H1 (cell line): ENCODE measurements at regions not wholly inside any gene's neighbourhood (a gene's known extent, or its start where the extent isn't known, plus 50 kb on each side); places are given as distances from the start of the nearest gene placed in this dataset.

Source experiments
- JUN ChIP-seq: IDR thresholded peaks from 2 replicates; pipeline ENCODE4 v1.6.1; 2011; ENCODE audit warnings: low read depth, mild to moderate bottlenecking, improper control_type of control experiment, low read length
- POLR2A ChIP-seq, 2 experiments: IDR thresholded peaks; 1 replicate in 1 of 2; 2 replicates in 1 of 2; pipeline ENCODE4 v1.6.1; 2011; ENCODE audit warnings: low read depth in 2 of 2, low read length in 2 of 2, mild to moderate bottlenecking in 2 of 2; ENCODE audit errors: control extremely low read depth in 1 of 2
- POLR2AphosphoS5 ChIP-seq: IDR thresholded peaks from 2 replicates; pipeline ENCODE4 v1.6.1; 2011; ENCODE audit warnings: low read depth, low read length
- RAD21 ChIP-seq, 2 experiments: IDR thresholded peaks in 1 of 2; conservative IDR thresholded peaks in 1 of 2; 2 replicates each; pipeline ENCODE4 v1.6.1; 2011; ENCODE audit warnings: low read depth in 2 of 2, low read length in 2 of 2, improper control_type of control experiment in 1 of 2, inconsistent platforms in 1 of 2, mild to moderate bottlenecking in 1 of 2, moderate library complexity in 1 of 2
- SP2 ChIP-seq: IDR thresholded peaks from 2 replicates; pipeline ENCODE4 v1.6.1; 2012; ENCODE audit warnings: mild to moderate bottlenecking, low read length, inconsistent platforms
- SRF ChIP-seq: IDR thresholded peaks from 2 replicates; pipeline ENCODE4 v1.6.1; 2011; ENCODE audit warnings: mild to moderate bottlenecking, low read depth, low read length, moderate library complexity
- TF ChIP-seq, protein P1 (sequence below), 3 experiments: IDR thresholded peaks; 1 replicate in 2 of 3; 2 replicates in 1 of 3; pipeline versions ENCODE4 v1.5.1 to v1.6.1; 2011; ENCODE audit warnings: low read length in 3 of 3, mild to moderate bottlenecking in 3 of 3, inconsistent platforms in 2 of 3, low read depth in 1 of 3, moderate library complexity in 1 of 3; ENCODE audit not compliant: insufficient read depth in 1 of 3; ENCODE audit errors: control extremely low read depth in 1 of 3
- TF ChIP-seq, protein P2 (sequence below): IDR thresholded peaks from 2 replicates; pipeline ENCODE4 v1.6.1; 2012; ENCODE audit warnings: inconsistent platforms

DNA sequence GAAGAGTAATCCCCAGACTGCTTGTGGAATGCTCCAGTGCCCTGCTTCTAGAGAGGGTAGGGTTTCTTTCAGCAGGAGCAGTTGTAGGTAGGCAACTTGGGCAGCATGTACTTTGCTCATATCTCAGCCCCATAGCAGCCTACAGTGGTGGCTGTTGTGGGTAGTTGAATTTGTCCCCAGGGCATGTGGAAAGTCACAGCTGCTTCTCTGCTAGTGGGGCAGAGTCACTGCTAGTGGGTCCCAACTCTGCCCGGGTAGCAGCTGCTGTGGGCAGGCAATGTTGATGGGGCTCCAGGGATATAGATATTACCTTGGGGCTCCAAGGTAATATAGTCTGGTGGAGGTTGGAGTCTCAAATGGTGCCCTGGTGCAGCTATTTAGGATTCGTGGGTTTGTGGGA lies 174.5 kb downstream of the OTOL1 start:
- TF ChIP-seq POLR2AphosphoS5 (no peak), SRF (no peak), JUN (no peak), POLR2A (IDR thresholded peaks at IDR 0.05; ENCODE audit: control extremely low read depth in 1 of 2, low read depth in 2 of 2, low read length in 2 of 2) (no peak), RAD21 (IDR thresholded peaks at IDR 0.05 in 1 of 2, conservative IDR thresholded peaks at IDR 0.05 in 1 of 2; ENCODE audit: low read depth in 2 of 2, low read length in 2 of 2) (no peak), SP2 (no peak)
- TF ChIP-seq, protein P1, sequence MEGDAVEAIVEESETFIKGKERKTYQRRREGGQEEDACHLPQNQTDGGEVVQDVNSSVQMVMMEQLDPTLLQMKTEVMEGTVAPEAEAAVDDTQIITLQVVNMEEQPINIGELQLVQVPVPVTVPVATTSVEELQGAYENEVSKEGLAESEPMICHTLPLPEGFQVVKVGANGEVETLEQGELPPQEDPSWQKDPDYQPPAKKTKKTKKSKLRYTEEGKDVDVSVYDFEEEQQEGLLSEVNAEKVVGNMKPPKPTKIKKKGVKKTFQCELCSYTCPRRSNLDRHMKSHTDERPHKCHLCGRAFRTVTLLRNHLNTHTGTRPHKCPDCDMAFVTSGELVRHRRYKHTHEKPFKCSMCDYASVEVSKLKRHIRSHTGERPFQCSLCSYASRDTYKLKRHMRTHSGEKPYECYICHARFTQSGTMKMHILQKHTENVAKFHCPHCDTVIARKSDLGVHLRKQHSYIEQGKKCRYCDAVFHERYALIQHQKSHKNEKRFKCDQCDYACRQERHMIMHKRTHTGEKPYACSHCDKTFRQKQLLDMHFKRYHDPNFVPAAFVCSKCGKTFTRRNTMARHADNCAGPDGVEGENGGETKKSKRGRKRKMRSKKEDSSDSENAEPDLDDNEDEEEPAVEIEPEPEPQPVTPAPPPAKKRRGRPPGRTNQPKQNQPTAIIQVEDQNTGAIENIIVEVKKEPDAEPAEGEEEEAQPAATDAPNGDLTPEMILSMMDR (IDR thresholded peaks at IDR 0.05; ENCODE audit: control extremely low read depth in 1 of 3, insufficient read depth in 1 of 3, low read depth in 1 of 3, low read length in 3 of 3) = no peak
- TF ChIP-seq, protein P2, sequence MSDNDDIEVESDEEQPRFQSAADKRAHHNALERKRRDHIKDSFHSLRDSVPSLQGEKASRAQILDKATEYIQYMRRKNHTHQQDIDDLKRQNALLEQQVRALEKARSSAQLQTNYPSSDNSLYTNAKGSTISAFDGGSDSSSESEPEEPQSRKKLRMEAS = no peak
